ENCODE measurements at regions not wholly inside any gene's neighbourhood (a gene's known extent, or its start where the extent isn't known, plus 50 kb on each side); places are given as distances from the start of the nearest gene placed in this dataset.
"Not testable (repeated sequence)": the region's sequence is repeated elsewhere in the genome, so short reads cannot be mapped to it uniquely, and the experiment has no call there.

DNA sequence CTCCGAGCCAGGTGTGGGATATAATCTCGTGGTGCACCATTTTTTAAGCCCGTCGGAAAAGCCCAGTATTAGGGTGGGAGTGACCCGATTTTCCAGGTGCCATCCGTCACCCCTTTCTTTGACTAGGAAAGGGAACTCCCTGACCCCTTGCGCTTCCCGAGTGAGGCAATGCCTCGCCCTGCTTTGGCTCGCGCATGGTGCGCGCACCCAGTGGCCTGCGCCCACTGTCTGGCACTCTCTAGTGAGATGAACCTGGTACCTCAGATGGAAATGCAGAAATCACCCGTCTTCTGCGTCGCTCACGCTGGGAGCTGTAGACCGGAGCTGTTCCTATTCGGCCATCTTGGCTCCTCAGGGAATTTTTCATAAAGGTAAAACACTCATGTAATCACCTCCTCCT lies 63.9 kb downstream of the RWDD3 start:
- DNase-seq (ENCODE audit: low read depth in 2 of 2), result not testable (repeated sequence)

DNA sequence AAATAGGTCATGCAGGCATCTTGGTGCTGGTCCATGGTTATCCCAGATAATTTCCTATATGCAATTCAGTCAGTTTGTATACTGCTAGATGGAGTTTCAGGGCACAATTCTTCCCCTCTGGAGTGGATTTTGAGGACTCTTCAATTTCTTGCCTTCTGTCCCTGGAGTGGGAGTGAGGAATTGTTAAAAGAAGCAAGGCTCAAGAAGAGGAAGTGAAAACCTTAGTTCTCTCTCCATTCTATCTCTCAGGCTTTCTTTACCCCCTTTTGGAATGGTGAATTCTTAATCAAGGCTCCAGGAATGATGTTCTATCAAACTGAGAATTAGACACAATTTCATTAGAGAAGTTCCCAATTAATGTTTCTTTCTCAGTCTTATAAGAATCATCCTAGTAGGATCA lies 67.1 kb downstream of the RWDD3 start:
- no peak for DNase-seq (ENCODE audit: low read depth in 2 of 2)

DNA sequence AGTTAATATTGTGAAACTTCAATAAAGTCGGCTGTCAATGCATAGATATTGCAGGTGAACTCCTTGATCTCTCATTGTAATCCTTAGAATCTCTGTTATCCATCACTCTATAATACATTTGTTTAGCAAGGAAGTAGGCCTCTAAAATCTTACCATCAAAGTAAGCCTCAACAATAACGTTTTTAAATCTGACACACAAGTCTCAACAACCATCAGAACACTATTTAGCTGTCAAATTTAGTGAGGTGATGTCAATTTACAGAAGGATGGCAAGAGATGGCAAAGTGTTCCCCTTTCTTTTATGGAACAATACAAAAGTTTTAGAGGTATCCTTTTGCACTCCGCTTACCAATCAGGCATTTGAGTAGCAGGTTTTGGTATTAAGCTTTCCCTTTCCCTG lies 67.6 kb downstream of the RWDD3 start:
- no peak for DNase-seq (ENCODE audit: low read depth in 2 of 2)

DNA sequence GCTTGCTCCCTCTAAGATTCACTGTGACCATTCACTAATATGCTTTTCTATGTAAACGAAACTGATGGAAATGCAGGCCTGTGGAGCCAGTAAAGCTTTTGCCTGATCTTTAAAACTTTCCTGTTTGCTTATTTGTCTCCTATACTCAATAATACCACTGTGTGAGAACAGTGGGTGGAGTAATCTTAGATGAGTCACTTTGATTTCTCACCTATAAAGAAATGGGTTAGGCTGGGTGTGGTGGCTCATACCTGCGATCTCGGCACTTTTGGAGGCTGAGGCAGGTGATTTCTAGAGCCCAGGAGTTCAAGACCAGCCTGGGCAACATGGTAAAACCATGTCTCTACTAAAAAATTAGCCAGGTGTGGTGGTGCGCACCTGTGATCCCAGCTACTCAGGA lies 70.8 kb downstream of the RWDD3 start:
- no peak for DNase-seq (ENCODE audit: low read depth in 2 of 2)

DNA sequence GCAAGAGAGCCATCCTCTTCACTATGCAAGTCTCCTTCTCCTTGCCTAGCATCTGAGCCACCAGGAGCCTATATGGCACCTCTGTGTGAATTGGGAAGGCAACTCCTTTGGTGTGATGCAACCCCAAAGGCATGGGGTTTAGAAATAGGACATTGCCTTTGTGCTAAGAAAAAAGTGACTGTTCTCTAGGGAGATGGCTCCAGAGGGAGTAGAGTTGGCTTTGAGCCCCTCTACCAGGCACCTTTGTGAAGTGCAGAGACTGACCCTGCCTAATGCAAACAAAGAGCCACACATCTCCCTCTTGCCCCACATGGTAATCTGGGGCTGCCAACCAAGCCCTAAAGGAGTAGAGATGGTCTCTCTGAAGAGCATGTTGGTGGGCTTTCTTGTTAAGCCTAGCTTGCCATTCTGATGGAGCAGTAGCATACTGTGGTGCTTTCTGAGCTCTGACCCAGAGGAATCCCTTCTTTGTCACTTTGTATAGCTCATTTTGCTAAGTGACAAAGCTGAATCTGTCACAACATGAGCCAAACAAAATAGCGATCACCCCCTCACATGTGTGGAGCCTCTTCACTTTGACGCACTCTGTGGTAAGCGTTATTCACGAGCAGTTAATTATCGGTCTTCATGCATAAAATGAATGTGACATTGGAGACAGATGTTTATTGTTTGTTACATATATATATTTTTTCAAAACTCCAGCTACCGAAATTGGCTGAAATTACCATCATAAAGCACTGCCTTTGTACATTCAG lies 74.4 kb downstream of the RWDD3 start:
- DNase-seq (ENCODE audit: low read depth in 2 of 2), result no peak

DNA sequence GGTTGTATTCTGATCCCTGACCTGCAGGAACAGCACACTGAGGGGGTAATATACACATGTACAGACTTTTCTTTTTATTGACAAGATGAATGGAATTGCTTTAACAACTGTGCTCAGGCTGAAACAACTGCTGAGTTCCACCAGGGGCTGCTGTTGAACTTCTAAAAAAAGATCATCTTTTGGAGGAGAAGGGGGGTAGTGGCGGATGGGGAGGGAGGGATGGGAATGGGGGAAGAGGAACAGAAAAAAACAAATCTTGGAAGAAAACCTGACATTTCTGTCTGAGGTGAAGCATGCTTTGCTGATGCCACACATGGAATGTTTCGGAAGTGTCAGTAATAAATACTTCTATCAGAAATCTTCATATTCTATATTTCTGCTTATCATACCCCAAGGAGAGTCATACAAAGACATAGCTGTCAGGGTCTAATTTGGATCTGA lies 75.0 kb downstream of the RWDD3 start:
- DNase-seq (ENCODE audit: low read depth in 2 of 2), result no peak

DNA sequence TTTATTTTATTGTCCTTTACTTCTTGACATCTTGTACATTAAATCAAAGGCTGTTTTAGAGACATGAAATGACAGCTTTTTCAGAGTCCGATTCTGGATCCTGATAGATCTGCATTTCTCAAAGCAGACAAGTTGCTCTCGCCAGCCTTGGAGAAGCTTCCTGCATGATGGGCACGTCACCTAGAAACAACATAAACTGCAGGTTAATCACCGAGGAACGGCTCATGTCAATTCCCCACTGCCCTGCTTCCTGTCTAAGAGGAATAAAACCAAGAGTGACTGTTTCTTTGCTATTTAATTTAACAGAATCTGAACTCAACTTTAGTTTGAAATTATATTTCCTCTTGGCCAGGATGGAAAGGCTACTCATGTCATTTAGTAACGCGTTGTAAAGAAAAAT lies 77.0 kb downstream of the RWDD3 start:
- no peak for DNase-seq (ENCODE audit: low read depth in 2 of 2)

DNA sequence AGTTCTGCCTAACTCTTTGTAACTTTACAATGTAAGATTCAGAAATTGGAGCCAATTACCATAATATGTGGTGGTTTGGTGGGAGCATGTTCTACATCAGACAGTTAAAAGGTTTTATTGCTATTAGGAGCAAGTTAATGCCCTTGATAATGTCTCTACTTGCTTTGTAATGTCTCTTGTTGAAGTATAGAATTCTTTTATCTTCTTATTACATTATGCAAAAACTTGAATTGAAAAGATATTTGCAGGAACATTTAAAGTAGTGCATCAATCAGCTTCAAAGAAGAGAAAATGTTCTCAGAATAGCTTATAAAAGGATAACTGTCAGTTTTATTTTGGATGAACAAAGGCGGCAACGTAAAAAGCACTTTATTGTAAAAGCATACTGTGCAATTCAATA lies 77.8 kb downstream of the RWDD3 start:
- DNase-seq (ENCODE audit: low read depth in 2 of 2), result no peak

DNA sequence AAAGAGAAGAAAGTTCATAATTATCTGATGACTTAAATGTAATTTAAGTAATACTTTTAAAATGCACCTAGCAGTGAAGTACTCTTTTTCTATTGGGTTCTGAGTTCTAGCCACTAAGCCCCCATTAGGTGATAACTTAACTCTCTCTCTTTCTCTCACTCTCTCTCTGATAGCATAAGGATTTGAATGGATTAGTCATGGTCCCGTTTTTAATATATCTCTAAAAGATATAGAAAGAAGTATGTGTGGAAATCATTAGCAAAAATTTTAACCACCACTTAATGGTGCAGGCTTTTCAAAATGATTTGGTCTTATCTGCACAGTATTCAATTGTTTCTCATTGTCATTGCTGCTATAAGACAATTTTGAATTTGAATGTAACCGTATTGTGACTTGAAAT lies 78.2 kb downstream of the RWDD3 start:
- no peak for DNase-seq (ENCODE audit: low read depth in 2 of 2)

DNA sequence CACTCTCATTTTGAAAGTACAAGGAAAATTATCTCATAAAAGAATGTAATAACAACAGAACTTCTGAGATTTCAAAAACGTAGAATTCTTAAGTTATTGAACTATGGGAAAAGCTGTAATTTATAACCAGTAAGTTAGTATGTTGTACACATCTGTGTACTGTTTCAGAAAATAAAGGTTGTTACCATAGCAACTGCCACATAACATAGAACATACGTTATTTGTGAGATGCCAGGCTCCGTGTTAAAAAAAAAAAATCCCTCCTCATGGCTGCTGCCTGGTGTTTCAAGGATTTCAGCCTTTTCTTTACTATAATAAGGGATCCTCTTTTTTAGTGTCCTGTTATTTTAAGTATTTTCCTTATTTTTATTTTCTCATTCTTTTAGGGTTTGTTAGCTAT lies 79.5 kb downstream of the RWDD3 start:
- no peak for DNase-seq (ENCODE audit: low read depth in 2 of 2)

DNA sequence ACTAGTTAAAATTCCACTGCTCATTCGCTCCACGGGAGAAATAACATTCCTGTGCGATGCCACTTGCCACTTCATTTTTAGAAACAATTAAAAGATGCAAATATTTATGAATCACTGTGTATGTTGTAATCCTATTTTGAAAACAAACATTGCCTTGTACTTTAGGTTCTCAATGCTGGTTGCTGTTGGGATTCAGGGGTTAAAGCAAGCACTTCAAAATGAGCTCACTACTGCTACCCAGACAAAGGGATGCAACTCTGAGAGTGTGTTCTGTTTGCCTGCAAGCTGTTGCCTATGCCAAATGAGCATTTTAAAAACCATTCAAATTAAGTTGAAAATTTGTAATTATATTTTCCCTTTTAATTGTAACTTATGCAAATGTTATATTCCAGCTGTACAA lies 87.5 kb downstream of the RWDD3 start:
- no peak for DNase-seq (ENCODE audit: low read depth in 2 of 2)

DNA sequence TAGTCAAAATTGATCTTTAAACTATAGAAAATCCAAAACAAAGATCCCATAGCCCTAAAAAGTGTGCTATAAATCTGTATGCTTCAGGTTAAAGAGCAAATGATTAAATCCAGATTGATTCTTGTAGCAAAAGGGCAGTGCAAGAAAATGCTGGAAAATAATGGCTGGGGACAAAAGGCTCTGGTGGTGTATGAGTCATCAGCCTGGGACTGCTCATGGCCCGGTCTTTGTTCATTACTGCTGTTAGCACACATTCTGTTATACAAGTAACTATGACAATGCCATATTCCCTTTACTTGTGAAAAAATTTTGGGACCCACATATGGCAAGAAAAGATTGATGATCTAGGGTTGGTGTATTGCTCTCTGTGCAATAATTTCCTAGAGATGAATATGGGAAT lies 89.1 kb downstream of the RWDD3 start:
- no peak for DNase-seq (ENCODE audit: low read depth in 2 of 2)

DNA sequence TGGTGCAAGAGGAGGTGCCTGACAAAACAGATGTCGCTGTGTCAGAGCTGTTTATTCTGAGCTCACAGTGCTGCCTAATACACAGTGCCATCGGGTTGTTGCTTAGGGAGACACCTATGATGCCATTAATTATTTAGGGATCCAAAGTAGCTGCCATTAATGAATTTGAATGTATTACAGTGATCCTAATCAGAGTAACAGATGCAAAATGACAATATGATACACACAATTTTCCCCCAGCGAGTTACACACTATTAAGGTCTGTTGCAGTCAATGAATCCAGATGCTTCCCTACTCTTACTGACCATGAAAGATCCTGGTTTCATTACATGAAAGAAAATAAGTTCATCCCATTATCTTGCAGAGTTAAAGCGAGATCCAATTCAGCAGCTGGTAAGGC lies 91.3 kb downstream of the RWDD3 start:
- DNase-seq (ENCODE audit: low read depth in 2 of 2), result no peak

DNA sequence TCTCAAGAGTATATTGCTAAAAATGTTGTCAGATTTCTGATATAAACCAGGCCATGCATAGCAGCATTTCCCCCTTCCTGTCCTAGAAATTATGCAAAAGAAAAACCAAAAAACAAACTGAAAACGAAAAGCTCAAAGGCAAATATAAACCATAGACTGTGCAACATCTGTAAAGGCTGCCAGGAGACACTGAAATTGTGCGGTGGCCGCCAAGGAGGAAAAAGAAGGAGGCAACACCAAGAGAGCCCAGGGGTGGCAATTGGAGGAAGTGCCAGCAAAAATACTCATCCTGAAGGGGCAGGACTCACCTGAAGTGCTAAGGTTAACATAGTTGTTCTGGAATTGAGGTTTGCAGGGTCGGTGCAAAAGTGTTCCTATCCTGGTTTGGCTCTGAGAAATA lies 92.0 kb downstream of the RWDD3 start:
- DNase-seq (ENCODE audit: low read depth in 2 of 2), result no peak

DNA sequence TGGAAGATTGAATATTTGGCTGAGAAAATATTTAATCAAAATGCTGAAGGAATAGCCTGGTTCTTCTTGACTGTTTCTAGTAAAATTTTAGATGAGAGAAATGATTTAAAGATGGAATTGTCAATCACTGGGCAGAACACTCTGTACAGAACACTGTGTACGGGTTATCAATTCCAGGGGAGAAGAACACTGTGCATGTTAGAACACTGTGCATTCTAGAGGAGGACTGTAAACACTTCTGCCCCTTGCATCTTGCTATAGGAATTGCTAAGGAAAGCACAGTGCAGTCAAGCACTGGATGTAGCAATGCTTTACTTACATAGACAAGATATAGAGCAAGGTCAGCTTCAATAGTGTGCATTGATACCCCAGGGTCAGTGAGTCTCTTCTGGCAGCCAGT lies 98.7 kb downstream of the RWDD3 start:
- DNase-seq (ENCODE audit: low read depth in 2 of 2), result no peak

DNA sequence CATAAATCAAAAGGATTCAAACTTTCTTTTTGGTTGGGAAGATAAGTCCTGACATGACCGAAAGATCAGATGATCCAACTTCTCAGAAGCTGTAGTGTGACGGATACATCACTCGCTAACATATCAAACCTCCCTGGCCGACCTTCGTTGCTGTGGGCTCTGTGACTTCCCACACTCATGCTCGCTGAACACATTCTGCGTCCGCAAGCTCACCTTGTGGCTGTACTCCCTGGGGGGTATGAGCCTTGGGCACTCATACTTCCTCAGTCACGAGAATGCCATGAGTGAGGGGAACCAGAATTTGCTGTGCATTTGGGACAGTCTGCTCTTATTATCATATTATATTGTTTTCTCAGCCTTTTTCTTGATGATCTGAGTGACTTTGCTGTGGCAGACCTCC lies 105.4 kb downstream of the RWDD3 start:
- DNase-seq (ENCODE audit: low read depth in 2 of 2), result no peak

DNA sequence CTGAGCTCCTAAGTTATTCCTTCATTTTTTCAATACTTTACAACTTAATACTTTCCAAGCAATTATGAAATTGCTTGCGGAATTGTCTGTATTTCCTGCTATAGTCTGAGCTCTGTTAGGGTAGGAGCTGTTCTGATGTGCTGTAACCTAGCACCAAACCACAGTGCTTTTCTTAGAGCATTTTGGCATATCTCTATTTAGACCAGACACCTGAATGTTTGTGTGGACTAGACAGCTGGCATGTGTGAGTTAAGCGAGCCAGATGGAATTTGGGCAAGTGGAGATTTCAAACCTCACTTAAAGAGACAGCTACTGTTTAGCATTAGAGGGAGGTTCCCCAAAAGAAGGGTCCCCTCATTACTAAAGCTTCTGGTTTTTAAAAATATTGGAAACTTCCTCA lies 106.1 kb downstream of the RWDD3 start:
- DNase-seq (ENCODE audit: low read depth in 2 of 2), result no peak

DNA sequence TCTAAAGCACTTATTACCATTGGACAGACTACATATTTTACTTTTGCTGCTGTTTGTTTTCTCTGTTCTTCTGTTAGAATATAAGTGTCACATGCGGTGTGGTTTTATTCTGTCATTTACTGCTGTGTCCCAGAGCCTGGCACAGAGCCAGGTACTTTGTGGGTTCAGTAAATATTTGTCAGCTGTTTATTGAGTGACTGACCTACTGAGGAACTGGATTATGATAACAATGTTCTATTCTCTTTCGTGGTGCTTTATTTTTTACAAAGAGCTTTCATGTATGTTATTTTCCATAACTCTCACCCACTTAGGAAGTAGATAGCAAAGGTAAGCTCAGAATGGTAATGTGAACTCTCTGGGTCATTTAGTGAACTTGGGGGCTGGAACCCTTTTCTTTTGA lies 118.8 kb downstream of the RWDD3 start:
- DNase-seq (ENCODE audit: low read depth in 2 of 2), result no peak

DNA sequence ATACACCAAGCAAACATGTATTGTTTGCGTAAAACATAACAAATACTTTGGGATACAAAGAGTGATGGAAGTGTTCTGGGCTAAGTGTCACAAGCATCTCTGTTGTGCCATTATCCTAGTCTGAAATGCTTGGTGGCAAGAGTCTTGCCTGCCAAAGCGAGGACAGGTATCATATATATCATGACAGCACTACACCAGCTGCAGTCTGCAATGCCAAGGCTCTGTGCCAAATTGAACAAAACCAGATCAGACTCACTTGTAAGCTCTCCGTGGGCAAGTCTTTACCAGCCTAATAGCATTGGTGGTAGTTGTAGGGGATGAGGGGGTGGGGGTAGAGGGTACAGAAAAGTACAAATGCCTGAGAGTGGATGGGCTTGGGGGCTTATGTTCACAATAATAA lies 119.2 kb downstream of the RWDD3 start:
- DNase-seq (ENCODE audit: low read depth in 2 of 2), result no peak

DNA sequence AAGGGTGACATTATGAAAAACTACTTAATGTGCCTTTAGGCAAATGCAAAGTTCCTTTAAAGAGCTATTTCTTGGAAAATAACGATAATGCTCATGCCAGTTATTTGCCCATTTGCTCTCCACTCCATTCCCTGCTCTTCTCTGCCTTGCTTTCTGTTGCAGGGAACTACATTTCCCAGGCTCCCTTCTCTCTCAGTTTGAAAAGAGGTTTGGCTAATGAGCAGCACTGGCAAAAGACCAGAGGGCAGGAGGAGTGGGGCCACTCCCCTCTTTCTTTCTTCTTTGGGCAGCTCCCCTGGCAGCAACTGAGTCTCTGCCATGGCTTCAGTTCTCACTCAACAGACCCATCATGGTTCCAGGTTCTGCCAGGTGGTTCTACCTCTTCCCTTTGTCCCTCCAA lies 130.5 kb downstream of the RWDD3 start:
- no peak for DNase-seq (ENCODE audit: low read depth in 2 of 2)

DNA sequence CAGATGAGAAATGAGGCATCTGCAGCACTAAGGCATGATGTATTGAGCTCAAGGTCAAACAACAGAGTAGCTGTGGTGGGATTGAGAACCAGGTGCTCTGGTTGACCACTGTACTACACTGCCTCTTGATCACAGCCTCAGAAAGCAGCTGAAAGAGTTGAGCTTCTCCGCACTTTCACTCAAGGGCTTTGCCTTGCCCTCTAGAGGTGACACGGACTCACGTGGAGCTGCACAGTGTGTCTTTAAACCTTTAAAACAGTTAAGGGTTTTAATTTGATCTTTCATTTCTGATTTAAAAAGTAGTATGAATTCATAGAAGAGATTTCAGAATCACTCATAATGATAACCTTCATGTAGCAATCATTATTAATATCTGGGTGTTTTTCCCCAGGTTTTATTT lies 132.5 kb downstream of the RWDD3 start:
- DNase-seq (ENCODE audit: low read depth in 2 of 2), result no peak

DNA sequence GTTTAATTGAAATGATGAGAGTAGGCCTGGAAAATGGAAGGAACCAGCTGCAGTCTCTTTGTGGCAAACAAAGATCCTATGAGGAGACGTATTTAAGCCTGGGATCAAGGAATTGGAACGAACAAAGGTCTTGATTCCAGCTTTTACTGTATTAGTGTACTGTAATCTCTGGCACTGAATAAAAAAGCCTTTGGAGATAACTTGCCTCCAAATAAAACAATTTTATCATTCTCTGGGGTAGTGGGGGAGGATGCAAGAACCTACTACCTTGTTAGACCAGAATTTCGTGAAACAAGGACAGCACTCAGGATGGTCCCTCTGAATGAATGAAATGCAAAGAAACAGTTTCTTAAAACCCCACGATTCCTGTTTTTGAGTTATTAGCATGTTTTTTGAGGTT lies 134.2 kb downstream of the RWDD3 start:
- DNase-seq (ENCODE audit: low read depth in 2 of 2), result no peak

DNA sequence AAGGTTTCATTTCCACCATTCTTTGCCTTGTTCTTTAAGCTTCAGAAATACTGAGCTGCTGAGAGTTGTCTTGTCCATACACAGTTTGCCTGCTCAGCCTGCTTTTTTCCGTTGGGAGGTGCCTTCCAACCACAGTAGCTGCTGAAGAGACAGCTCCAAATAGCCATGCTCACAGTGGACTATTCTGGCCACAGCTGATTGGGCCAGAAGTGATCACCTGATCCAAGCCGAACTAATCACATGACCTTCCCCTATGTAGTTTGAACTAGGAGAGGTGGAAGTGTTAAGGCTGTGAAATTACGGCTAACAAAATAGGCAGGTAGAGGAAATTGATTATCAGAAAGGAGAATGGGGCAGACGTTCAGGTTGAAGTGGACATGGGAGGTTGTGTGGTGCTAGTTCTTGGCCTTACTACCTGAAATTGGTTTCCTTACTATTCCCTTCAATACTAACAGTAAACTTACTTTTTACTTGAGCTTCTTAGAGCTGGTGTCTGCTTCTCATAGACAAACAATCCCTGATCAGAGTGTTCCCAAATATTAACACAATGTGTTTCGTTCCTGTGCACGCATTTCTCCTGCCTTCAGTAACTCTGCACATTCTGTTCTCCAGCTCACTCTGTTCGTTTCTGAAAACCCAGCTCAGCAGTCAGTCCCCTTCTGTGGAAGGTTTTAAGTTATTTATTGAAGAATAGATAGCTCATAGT lies 136.1 kb downstream of the RWDD3 start:
- DNase-seq (ENCODE audit: low read depth in 2 of 2), result no peak

Measured in stimulated activated CD4-positive, alpha-beta T cell treated with anti-CD3 and anti-CD28 coated beads, Interleukin-4, amount 100 ng/mL, for 48 hours (primary cell).